GM13977 (cell line): ENCODE measurements at regions not wholly inside any gene's neighbourhood (a gene's known extent, or its start where the extent isn't known, plus 50 kb on each side); places are given as distances from the start of the nearest gene placed in this dataset.

ENCODE experiments used
- DNase-seq: peaks from one replicate; pipeline ENCODE4 v3.0.0; 2012; ENCODE audit warnings: low spot score
- in situ Hi-C: fragments of 300-500 bp; cut with MboI; formaldehyde crosslinking; loops from one replicate; pipeline ENCODE4 v1.12.0; 2022; ENCODE audit warnings: low sequenced_read_pairs, low pct_unique_long_range_greater_than_20kb, mixed read lengths, inconsistent platforms; ENCODE audit not compliant: unreplicated experiment
- TF ChIP-seq, protein P1 (sequence below): IDR thresholded peaks from 2 replicates; pipeline ENCODE4 v1.5.1; 2012; ENCODE audit warnings: mild to moderate bottlenecking, control low read depth; ENCODE audit not compliant: insufficient read depth; ENCODE audit errors: extremely low read depth, missing control alignments

DNA sequence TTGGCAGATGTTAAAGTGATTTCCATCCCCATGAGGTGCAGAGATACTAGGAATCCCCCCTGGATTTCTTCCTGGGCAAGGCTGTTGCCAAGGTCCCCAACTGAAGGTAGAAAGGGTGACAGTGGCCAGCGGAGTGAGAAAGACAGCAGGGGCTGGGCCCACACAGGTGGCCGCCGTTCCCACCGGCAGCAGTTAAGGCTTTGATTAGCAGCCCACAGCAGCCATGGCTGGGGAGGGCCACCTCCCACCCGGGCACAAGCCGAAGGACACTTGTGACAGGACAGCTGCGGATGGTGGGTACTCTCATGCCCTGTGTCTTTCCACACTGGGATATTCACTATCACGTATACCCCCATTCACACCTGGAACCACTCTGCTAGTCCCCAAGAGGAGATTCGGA is 63.9 kb upstream of the CDYL start:
- TF ChIP-seq, protein P1, sequence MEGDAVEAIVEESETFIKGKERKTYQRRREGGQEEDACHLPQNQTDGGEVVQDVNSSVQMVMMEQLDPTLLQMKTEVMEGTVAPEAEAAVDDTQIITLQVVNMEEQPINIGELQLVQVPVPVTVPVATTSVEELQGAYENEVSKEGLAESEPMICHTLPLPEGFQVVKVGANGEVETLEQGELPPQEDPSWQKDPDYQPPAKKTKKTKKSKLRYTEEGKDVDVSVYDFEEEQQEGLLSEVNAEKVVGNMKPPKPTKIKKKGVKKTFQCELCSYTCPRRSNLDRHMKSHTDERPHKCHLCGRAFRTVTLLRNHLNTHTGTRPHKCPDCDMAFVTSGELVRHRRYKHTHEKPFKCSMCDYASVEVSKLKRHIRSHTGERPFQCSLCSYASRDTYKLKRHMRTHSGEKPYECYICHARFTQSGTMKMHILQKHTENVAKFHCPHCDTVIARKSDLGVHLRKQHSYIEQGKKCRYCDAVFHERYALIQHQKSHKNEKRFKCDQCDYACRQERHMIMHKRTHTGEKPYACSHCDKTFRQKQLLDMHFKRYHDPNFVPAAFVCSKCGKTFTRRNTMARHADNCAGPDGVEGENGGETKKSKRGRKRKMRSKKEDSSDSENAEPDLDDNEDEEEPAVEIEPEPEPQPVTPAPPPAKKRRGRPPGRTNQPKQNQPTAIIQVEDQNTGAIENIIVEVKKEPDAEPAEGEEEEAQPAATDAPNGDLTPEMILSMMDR = no peak
- DNase-seq = no peak
- in situ Hi-C loops = no loop called here

DNA sequence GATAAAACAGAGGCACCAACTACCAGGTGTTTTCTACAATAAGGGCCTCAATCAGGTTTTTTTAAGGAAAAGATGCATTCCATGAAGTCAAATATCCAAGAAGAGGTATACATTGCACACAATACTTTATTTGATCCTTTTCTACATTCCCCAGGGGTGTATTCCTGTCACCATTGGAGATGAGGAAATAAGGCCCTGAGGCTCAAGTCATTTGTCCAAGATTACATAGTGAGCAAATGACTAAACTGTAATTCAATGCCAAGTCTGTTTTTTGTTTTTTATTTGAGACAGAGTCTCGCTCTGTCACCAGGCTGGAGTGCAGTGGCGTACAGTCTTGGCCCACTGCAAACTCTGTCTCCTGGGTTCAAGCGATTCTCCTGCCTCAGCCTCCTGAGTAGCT is 69.2 kb upstream of the CDYL start:
- TF ChIP-seq, protein P1 = no peak
- in situ Hi-C loops = no loop called here
- no peak for DNase-seq

DNA sequence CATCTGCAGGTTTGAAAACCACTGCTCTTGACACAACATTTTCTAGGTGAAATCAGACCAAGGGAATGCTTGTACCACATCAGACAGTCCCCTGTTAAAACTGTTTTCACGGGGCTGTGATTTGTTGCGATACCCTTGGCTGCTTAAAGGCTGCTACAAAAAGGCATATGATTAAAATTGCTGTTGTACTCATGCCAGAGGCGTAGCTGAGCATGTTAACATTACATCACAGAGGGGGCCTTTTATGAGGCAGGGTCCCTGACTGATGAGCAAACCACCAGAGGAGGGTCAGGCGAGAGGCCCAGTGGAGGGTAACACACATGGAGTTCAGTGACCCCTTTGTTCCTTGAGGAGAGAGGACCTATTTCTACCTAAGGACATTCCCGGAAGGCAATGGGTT is 70.4 kb upstream of the CDYL start:
- TF ChIP-seq, protein P1 = no peak
- no peak for DNase-seq
- in situ Hi-C loops = no loop called here

DNA sequence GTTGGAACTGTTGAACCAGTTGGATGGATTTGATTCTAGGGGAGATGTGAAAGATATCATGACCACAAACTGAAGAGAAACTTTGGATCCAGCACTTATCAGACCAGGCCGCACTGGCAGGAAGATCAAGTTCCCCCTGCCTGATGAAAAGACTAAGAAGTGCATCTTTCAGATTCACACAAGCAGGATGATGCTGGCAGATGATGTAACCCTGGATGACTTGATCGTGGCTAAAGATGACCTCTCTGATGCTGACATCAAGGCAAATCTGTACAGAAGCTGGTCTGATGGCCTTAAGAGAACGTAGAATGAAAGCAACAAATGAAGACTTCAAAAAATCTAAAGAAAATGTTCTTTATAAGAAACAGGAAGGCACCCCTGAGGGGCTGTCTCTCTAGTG is 72.8 kb upstream of the CDYL start:
- TF ChIP-seq, protein P1 = no peak
- DNase-seq = no peak
- in situ Hi-C loops = no loop called here

DNA sequence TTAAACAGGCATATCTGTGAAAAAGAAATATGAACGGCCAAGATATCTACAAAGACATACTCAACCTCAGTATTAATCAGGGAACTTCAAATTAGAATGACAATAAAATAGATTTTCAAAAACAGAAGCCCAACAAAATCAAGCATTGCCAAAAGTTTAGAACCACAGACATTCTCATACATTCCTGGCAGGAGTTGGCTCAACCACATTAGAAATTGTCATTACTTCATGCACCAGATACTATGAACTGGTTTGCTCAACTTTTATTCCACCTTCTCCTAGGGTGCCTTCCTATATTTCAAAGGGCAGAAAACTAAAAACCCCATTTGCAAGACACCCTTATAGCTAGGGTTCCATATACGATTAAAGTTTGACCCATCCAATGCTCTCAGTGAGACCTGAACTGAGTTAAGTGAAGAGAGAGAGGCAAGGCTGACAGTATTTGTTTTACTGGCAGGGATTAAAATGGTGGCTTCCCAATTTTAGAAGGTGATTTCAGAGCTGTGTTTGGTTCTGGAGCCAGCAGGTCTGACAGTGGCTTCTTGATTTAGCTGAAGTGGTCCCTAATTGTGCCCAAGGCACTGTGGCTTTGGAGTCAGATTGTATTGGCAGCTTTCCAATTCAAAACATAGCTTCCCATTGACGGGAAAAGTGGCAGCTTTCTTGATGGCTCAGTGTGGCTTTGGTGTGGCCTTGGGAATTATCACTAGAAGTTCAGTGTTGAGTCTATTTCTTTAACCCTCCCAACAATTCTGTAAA is 77.1 kb upstream of the CDYL start:
- in situ Hi-C loops = no loop called here
- no peak for DNase-seq
- TF ChIP-seq, protein P1 = no peak

DNA sequence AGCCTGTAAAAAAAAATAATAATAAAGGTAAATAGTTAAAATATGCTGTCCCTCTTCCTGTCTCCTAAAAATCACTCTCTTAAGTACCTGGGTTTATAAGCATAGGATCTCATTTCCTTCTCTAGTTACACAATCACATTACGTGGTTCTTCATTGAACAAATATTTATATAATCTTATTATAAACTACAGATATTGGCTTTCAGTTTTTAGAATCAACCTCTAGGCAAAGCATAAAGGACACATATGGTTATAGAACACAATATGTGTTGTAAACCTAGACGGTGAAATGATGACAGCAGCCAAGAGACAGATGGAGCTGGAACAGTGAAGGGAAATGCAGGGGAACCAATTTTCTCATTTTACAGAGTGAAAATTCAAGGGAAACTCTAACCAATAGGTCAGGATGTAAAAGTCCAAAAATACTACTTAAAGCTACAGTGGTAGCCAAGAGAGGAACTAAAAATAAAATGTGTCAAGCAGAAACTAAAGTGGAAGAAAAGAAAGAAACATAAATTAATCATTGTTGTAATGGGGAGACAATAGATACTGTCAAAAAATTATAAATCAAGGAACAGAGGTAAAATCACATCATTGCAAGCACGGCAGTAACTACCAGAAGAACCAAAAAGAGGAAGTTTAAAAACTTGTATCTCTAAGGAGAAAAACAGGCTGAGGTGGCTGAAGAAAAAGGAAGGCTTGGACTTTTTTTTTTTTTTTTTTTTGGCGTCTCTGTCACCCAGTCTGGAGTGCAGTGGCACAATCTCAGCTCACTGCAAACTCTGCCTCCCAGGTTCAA is 82.8 kb upstream of the CDYL start:
- DNase-seq = no peak
- in situ Hi-C loops = no loop called here
- TF ChIP-seq, protein P1 = no peak
